DOHH2 (cell line): ENCODE measurements at regions not wholly inside any gene's neighbourhood (a gene's known extent, or its start where the extent isn't known, plus 50 kb on each side); places are given as distances from the start of the nearest gene placed in this dataset.

Experiments used
- H3F3A ChIP-seq: fragments of 200-600 bp; sonication (generic), shearing (Covaris generic); 2 replicates; pipeline ENCODE4 v1.6.0; 2016; ENCODE audit warnings: antibody characterized with exemption, mild to moderate bottlenecking; ENCODE audit not compliant: control insufficient read depth, insufficient read depth
- H3K27ac ChIP-seq: fragments of 200-600 bp; sonication (generic); 2 replicates; pipeline ENCODE4 v1.5.1; 2014; ENCODE audit warnings: low read depth, mild to moderate bottlenecking, low read length, moderate library complexity
- H3K27me3 ChIP-seq: fragments of 200-600 bp; sonication (generic); 2 replicates; pipeline ENCODE4 v1.6.1; 2014; ENCODE audit warnings: mild to moderate bottlenecking, low read length, mixed read lengths; ENCODE audit not compliant: control insufficient read depth
- H3K36me3 ChIP-seq: fragments of 200-600 bp; sonication (generic); 2 replicates; pipeline ENCODE4 v1.6.1; 2014; ENCODE audit warnings: mild to moderate bottlenecking, low read length, moderate library complexity, mixed read lengths; ENCODE audit not compliant: control insufficient read depth
- H3K4me1 ChIP-seq: fragments of 200-600 bp; sonication (generic); 2 replicates; pipeline ENCODE4 v1.6.1; 2014; ENCODE audit warnings: mild to moderate bottlenecking, low read length, mixed read lengths; ENCODE audit not compliant: control insufficient read depth
- H3K4me2 ChIP-seq: fragments of 200-600 bp; sonication (generic); 2 replicates; pipeline ENCODE4 v1.6.0; 2014; ENCODE audit warnings: mild to moderate bottlenecking, low read length, moderate library complexity
- H3K4me3 ChIP-seq: fragments of 200-600 bp; sonication (generic); 2 replicates; pipeline ENCODE4 v1.5.1; 2014; ENCODE audit warnings: mild to moderate bottlenecking, low read length, mixed read lengths
- H3K79me2 ChIP-seq: fragments of 200-600 bp; sonication (generic); 2 replicates; pipeline ENCODE4 v1.6.1; 2014; ENCODE audit warnings: mild to moderate bottlenecking, low read length, mixed read lengths; ENCODE audit not compliant: control insufficient read depth
- H3K9me2 ChIP-seq: fragments of 200-600 bp; sonication (generic); replicated peaks from 2 replicates; pipeline ENCODE4 v1.6.1; 2014; ENCODE audit warnings: mild to moderate bottlenecking, low read length, mixed read lengths; ENCODE audit not compliant: control insufficient read depth
- H3K9me3 ChIP-seq: fragments of 200-600 bp; sonication (generic); 2 replicates; pipeline ENCODE4 v1.6.1; 2014; ENCODE audit warnings: antibody characterized with exemption, low read length, mixed read lengths; ENCODE audit not compliant: control insufficient read depth, insufficient read depth
- H4K20me1 ChIP-seq: fragments of 200-600 bp; sonication (generic); 2 replicates; pipeline ENCODE4 v1.6.0; 2014; ENCODE audit warnings: low read depth, mild to moderate bottlenecking, antibody characterized with exemption, low read length, moderate library complexity; ENCODE audit not compliant: control insufficient read depth, insufficient read depth
- EZH2phosphoT487 ChIP-seq: fragments of 200-600 bp; sonication (generic); IDR thresholded peaks from 2 replicates; pipeline ENCODE4 v1.6.1; 2017; ENCODE audit warnings: borderline replicate concordance, mild to moderate bottlenecking, antibody characterized with exemption, low read length, moderate library complexity, mixed read lengths
- TF ChIP-seq, protein P1 (sequence below): fragments of 200-600 bp; sonication (generic); IDR thresholded peaks from one replicate; pipeline ENCODE4 v1.5.1; 2014; ENCODE audit warnings: antibody characterized with exemption, mild to moderate bottlenecking, low read depth, low read length; ENCODE audit not compliant: poor library complexity, severe bottlenecking

DNA sequence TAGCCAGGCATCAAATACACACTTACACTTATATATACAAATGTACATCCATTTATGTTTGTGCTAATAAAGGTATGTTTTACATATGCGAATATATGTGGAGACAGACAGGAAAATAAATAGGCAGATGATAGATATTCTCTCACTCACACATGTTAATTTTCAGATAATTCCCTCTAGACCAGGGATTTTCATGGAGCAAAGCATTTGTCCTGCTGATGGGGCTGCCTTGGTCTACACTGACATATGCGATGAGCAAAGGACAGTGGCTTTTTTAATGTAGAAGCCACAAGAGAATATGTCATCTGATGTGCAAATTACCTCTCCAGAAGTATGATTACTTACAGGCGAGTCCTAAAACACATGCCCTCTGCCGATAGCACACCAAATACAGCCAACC is 224.5 kb downstream of the VEGFC start:
- no peaks in the 10 kb centered on the region for H4K20me1 ChIP-seq
- H3K9me2 ChIP-seq, result no peaks in the 10 kb centered on the region; the same call in 1 of the 2 replicates
- no peaks in the 10 kb centered on the region for H3F3A ChIP-seq
- H3K36me3 ChIP-seq, result no peaks in the 10 kb centered on the region
- no peak overlapping the region for H3K27ac ChIP-seq
- TF ChIP-seq, protein P1, sequence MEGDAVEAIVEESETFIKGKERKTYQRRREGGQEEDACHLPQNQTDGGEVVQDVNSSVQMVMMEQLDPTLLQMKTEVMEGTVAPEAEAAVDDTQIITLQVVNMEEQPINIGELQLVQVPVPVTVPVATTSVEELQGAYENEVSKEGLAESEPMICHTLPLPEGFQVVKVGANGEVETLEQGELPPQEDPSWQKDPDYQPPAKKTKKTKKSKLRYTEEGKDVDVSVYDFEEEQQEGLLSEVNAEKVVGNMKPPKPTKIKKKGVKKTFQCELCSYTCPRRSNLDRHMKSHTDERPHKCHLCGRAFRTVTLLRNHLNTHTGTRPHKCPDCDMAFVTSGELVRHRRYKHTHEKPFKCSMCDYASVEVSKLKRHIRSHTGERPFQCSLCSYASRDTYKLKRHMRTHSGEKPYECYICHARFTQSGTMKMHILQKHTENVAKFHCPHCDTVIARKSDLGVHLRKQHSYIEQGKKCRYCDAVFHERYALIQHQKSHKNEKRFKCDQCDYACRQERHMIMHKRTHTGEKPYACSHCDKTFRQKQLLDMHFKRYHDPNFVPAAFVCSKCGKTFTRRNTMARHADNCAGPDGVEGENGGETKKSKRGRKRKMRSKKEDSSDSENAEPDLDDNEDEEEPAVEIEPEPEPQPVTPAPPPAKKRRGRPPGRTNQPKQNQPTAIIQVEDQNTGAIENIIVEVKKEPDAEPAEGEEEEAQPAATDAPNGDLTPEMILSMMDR, result no peak
- no peak for TF ChIP-seq EZH2phosphoT487
- no peak overlapping the region for H3K4me3 ChIP-seq
- H3K27me3 ChIP-seq, result no peaks in the 10 kb centered on the region
- H3K79me2 ChIP-seq, result no peaks in the 10 kb centered on the region
- H3K4me2 ChIP-seq, result no peak overlapping the region
- no peaks in the 10 kb centered on the region for H3K4me1 ChIP-seq
- no peaks in the 10 kb centered on the region for H3K9me3 ChIP-seq

DNA sequence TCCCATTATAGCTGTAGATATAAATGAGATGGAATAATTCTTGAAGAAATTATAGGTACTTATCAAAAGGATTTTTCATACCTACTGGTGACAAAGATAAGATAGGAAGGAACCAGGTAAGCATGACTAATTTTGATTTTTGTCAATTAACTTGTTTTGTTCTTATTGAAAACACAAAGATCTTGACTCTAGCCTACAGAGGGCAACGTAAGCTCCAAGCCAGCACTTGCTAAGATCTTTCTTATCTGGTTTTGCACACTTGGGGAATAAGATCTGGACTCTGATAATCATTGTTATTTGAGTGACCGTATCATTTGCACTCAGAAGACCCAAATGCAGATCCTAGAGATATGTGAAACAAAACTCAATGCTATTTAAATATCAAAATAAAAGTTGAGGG is 223.4 kb downstream of the VEGFC start:
- H3K27me3 ChIP-seq, result no peaks in the 10 kb centered on the region
- no peaks in the 10 kb centered on the region for H4K20me1 ChIP-seq
- no peak overlapping the region for H3K4me2 ChIP-seq

DNA sequence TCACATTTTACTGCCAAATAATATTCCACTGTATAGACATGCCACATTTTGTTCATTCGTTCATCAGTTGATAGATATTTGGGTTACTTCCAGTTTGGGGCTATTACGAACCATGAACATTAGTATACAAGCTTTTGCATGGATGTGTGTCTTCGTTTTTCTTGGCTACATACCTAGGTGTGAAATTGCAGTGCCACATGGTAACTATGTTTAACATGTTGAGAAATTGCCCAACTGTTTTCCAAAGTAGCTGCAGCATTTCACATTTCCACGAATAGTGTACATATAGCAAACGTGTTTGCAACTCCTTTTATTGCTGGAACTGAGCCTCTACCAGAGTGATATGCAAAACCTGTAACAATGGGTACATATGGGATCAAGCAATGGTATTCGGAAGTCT is 221.5 kb downstream of the VEGFC start:
- Histone ChIP-seq H3K79me2 (no peaks in the 10 kb centered on the region), H3K36me3 (no peaks in the 10 kb centered on the region), H3K4me2 (no peak overlapping the region), H4K20me1 (no peaks in the 10 kb centered on the region), H3K27ac (no peak overlapping the region), H3K9me3 (no peaks in the 10 kb centered on the region), H3K9me2 (no peaks in the 10 kb centered on the region; the same call in 1 of the 2 replicates), H3K4me1 (no peaks in the 10 kb centered on the region), H3F3A (no peaks in the 10 kb centered on the region), H3K4me3 (no peak overlapping the region), H3K27me3 (no peaks in the 10 kb centered on the region)
- TF ChIP-seq, protein P1, result no peak
- no peak for TF ChIP-seq EZH2phosphoT487

More for the DNA sequence above, 223.4 kb downstream of the VEGFC start:
- no peaks in the 10 kb centered on the region for H3F3A ChIP-seq
- H3K4me1 ChIP-seq, result no peaks in the 10 kb centered on the region
- H3K36me3 ChIP-seq, result no peaks in the 10 kb centered on the region
- H3K27ac ChIP-seq, result no peak overlapping the region
- H3K4me3 ChIP-seq, result no peak overlapping the region
- no peaks in the 10 kb centered on the region for H3K79me2 ChIP-seq
- H3K9me3 ChIP-seq, result no peaks in the 10 kb centered on the region
- TF ChIP-seq, protein P1, result no peak
- no peak for TF ChIP-seq EZH2phosphoT487
- no peaks in the 10 kb centered on the region; the same call in 1 of the 2 replicates for H3K9me2 ChIP-seq
